ENCODE measurements at regions not wholly inside any gene's neighbourhood (a gene's known extent, or its start where the extent isn't known, plus 50 kb on each side); places are given as distances from the start of the nearest gene placed in this dataset.

GRCh38 chr13:53281677-53282076, 253.1 kb downstream of the OLFM4 start:
- no peak for TF ChIP-seq EZH2 (IDR thresholded peaks at IDR 0.05)
- TF ChIP-seq, protein P1, sequence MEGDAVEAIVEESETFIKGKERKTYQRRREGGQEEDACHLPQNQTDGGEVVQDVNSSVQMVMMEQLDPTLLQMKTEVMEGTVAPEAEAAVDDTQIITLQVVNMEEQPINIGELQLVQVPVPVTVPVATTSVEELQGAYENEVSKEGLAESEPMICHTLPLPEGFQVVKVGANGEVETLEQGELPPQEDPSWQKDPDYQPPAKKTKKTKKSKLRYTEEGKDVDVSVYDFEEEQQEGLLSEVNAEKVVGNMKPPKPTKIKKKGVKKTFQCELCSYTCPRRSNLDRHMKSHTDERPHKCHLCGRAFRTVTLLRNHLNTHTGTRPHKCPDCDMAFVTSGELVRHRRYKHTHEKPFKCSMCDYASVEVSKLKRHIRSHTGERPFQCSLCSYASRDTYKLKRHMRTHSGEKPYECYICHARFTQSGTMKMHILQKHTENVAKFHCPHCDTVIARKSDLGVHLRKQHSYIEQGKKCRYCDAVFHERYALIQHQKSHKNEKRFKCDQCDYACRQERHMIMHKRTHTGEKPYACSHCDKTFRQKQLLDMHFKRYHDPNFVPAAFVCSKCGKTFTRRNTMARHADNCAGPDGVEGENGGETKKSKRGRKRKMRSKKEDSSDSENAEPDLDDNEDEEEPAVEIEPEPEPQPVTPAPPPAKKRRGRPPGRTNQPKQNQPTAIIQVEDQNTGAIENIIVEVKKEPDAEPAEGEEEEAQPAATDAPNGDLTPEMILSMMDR (IDR thresholded peaks at IDR 0.05): no peak
